HFFc6 (cell line): ENCODE measurements at regions not wholly inside any gene's neighbourhood (a gene's known extent, or its start where the extent isn't known, plus 50 kb on each side); places are given as distances from the start of the nearest gene placed in this dataset.

ENCODE experiments used
- DNase-seq: peaks from one replicate; pipeline ENCODE4 v3.0.0-alpha.2; 2018
- H3K27ac Mint-ChIP-seq: 2 replicates; pipeline ENCODE4 v1.8.0; 2020; ENCODE audit warnings: mild to moderate bottlenecking, mixed read lengths
- H3K27me3 Mint-ChIP-seq: 2 replicates; pipeline ENCODE4 v1.8.0; 2021; ENCODE audit warnings: mild to moderate bottlenecking, moderate library complexity, mixed read lengths; ENCODE audit not compliant: insufficient read depth
- H3K36me3 Mint-ChIP-seq: 2 replicates; pipeline ENCODE4 v1.8.0; 2021; ENCODE audit warnings: low read depth, mixed read lengths
- H3K4me1 Mint-ChIP-seq: 2 replicates; pipeline ENCODE4 v1.8.0; 2020; ENCODE audit warnings: low read depth, mixed read lengths
- H3K4me3 Mint-ChIP-seq: 2 replicates; pipeline ENCODE4 v1.8.0; 2020; ENCODE audit warnings: mild to moderate bottlenecking, moderate library complexity, mixed read lengths
- H3K9me3 Mint-ChIP-seq: 2 replicates; pipeline ENCODE4 v1.8.0; 2020; ENCODE audit warnings: mild to moderate bottlenecking, mixed read lengths
- CTCF ChIP-seq: fragments of 200-600 bp; sonication (generic); IDR thresholded peaks from 2 replicates; pipeline ENCODE4 v1.5.0; 2021; ENCODE audit warnings: antibody characterized with exemption, mild to moderate bottlenecking

GRCh38 chr1:231108516-231109302 lies 53.1 kb upstream of the TRIM67 start:
- no peak overlapping the region for H3K4me3 Mint-ChIP-seq
- no peak for DNase-seq
- no peaks in the 10 kb centered on the region for H3K36me3 Mint-ChIP-seq
- no peak overlapping the region for H3K27ac Mint-ChIP-seq
- peaks cover 22% of the 10 kb centered on the region for H3K4me1 Mint-ChIP-seq
- no peak for TF ChIP-seq CTCF
- H3K27me3 Mint-ChIP-seq, result peaks cover 3% of the 10 kb centered on the region; the same call in 1 of the 2 replicates
- peaks cover 4% of the 10 kb centered on the region; the same call in 1 of the 2 replicates for H3K9me3 Mint-ChIP-seq

- no peak for TF ChIP-seq CTCF
- Mint-ChIP-seq H3K36me3 (no peaks in the 10 kb centered on the region), H3K27ac (no peak overlapping the region), H3K4me1 (peaks cover 22% of the 10 kb centered on the region), H3K9me3 (peaks cover 4% of the 10 kb centered on the region; the same call in 1 of the 2 replicates), H3K4me3 (no peak overlapping the region), H3K27me3 (peaks cover 6% of the 10 kb centered on the region)
- no peak for DNase-seq
Measured at GRCh38 chr1:231107600-231108326, 54.1 kb upstream of the TRIM67 start.

GRCh38 chr1:231107151-231107550 lies 54.7 kb upstream of the TRIM67 start:
- Mint-ChIP-seq H3K27ac (no peak overlapping the region), H3K4me3 (no peak overlapping the region), H3K27me3 (peaks cover 6% of the 10 kb centered on the region), H3K9me3 (peaks cover 4% of the 10 kb centered on the region; the same call in 1 of the 2 replicates), H3K4me1 (peaks cover 22% of the 10 kb centered on the region), H3K36me3 (no peaks in the 10 kb centered on the region)
- DNase-seq, result no peak
- no peak for TF ChIP-seq CTCF

GRCh38 chr1:231106347-231106746 lies 55.5 kb upstream of the TRIM67 start:
- no peak overlapping the region for H3K27ac Mint-ChIP-seq
- H3K4me3 Mint-ChIP-seq, result no peak overlapping the region
- no peak for TF ChIP-seq CTCF
- no peaks in the 10 kb centered on the region for H3K9me3 Mint-ChIP-seq
- H3K36me3 Mint-ChIP-seq, result no peaks in the 10 kb centered on the region
- peaks cover 6% of the 10 kb centered on the region for H3K27me3 Mint-ChIP-seq
- H3K4me1 Mint-ChIP-seq, result peaks cover 22% of the 10 kb centered on the region
- peak; percentile 62 for DNase-seq

- Mint-ChIP-seq H3K4me1 (peaks cover 22% of the 10 kb centered on the region), H3K27me3 (peaks cover 6% of the 10 kb centered on the region), H3K27ac (no peak overlapping the region), H3K4me3 (no peak overlapping the region), H3K36me3 (no peaks in the 10 kb centered on the region), H3K9me3 (no peaks in the 10 kb centered on the region)
- DNase-seq, result no peak
- TF ChIP-seq CTCF, result no peak
Measured at GRCh38 chr1:231104917-231105316, 56.9 kb upstream of the TRIM67 start.
